OCI-M1 (cell line): ENCODE measurements at regions not wholly inside any gene's neighbourhood (a gene's known extent, or its start where the extent isn't known, plus 50 kb on each side); places are given as distances from the start of the nearest gene placed in this dataset.
"Not testable (repeated sequence)": the region's sequence is repeated elsewhere in the genome, so short reads cannot be mapped to it uniquely, and the experiment has no call there.

Experiments
- DNase-seq: peaks from one replicate; lab custom pipeline; 2025; lab: John Stamatoyannopoulos, UW

GRCh38 chr14:35944847-35945246 is 118.7 kb downstream of the BRMS1L start:
- DNase-seq: peak; percentile 9

GRCh38 chr14:35940291-35940690 is 114.2 kb downstream of the BRMS1L start:
- DNase-seq: peak; percentile 12

GRCh38 chr14:35938770-35939169 is 112.6 kb downstream of the BRMS1L start:
- no peak for DNase-seq

- DNase-seq: no peak
These were observed 108.4 kb downstream of the BRMS1L start for GRCh38 chr14:35934499-35934898.

GRCh38 chr14:35932659-35933159 is 106.6 kb downstream of the BRMS1L start:
- no peak for DNase-seq

GRCh38 chr14:35932136-35932535 is 106.0 kb downstream of the BRMS1L start:
- no peak for DNase-seq

- no peak for DNase-seq
These were observed 105.2 kb downstream of the BRMS1L start for GRCh38 chr14:35931346-35931745.

GRCh38 chr14:35929186-35929585 is 103.0 kb downstream of the BRMS1L start:
- DNase-seq: no peak

GRCh38 chr14:35927727-35928126 is 101.6 kb downstream of the BRMS1L start:
- no peak for DNase-seq

- DNase-seq: no peak
These were observed 99.2 kb downstream of the BRMS1L start for GRCh38 chr14:35925319-35925718.

- DNase-seq: not testable (repeated sequence)
These were observed 96.5 kb downstream of the BRMS1L start for GRCh38 chr14:35922590-35922989.

- no peak for DNase-seq
These were observed 95.6 kb downstream of the BRMS1L start for GRCh38 chr14:35921745-35922144.
